Mesodermal cell (in vitro differentiated cells): ENCODE measurements at regions not wholly inside any gene's neighbourhood (a gene's known extent, or its start where the extent isn't known, plus 50 kb on each side); places are given as distances from the start of the nearest gene placed in this dataset.
"Not testable (repeated sequence)": the region's sequence is repeated elsewhere in the genome, so short reads cannot be mapped to it uniquely, and the experiment has no call there.

Source experiments
- H3K27ac ChIP-seq: 2 replicates; pipeline ENCODE4 v1.7.0; 2013; ENCODE audit warnings: mild to moderate bottlenecking, low read depth, low read length, moderate library complexity; ENCODE audit not compliant: severe bottlenecking
- H3K36me3 ChIP-seq: 2 replicates; pipeline ENCODE4 v1.7.1; 2013; ENCODE audit warnings: mild to moderate bottlenecking, low read length, moderate library complexity; ENCODE audit not compliant: control insufficient read depth, insufficient read depth
- H3K4me1 ChIP-seq: one replicate; pipeline ENCODE4 v1.7.1; 2013; ENCODE audit warnings: mild to moderate bottlenecking, low read length; ENCODE audit not compliant: insufficient read depth, control insufficient read depth, poor library complexity, severe bottlenecking
- H3K4me3 ChIP-seq: 2 replicates; pipeline ENCODE4 v1.7.0; 2013; ENCODE audit warnings: low read length, control low read depth, mild to moderate bottlenecking; ENCODE audit not compliant: insufficient read depth, poor library complexity, severe bottlenecking; ENCODE audit errors: extremely low read depth
- H3K9me3 ChIP-seq: 2 replicates; pipeline ENCODE4 v1.7.1; 2013; ENCODE audit warnings: mild to moderate bottlenecking, low read length, moderate library complexity; ENCODE audit not compliant: control insufficient read depth
- WGBS, 2 experiments: methylation state at CpG; one replicate each; pipeline ENCODE4 v1.1.5; 2013; ENCODE audit warnings: missing lambda C conversion rate in 2 of 2; ENCODE audit not compliant: insufficient coverage in 2 of 2; 5-methylcytosine and 5-hydroxymethylcytosine counted together

DNA sequence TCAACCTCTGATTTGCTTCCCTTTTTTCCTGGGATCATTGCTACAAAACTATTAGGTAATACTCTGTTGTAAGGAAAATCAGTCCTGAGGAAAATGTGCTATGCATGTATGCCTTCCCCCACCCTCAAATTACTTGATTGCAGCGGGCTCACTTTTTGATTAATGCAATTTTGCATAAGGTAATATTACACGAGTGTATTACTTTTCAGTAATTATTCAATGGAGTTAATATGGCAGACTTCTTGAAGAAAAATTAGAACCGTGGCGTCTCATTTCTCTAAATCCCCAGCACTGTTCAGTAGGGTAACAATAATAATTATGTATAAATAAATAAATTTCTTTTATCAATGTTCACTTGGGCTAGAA is 527.6 kb upstream of the FANCL start:
- H3K4me1 ChIP-seq: no peaks in the 10 kb centered on the region
- no CpG with 5 or more reads among the region's 4 CpGs for WGBS, 2 experiments
- H3K36me3 ChIP-seq: no peaks in the 10 kb centered on the region
- H3K9me3 ChIP-seq: no peaks in the 10 kb centered on the region
- no peak overlapping the region for H3K27ac ChIP-seq
- no peak overlapping the region for H3K4me3 ChIP-seq

DNA sequence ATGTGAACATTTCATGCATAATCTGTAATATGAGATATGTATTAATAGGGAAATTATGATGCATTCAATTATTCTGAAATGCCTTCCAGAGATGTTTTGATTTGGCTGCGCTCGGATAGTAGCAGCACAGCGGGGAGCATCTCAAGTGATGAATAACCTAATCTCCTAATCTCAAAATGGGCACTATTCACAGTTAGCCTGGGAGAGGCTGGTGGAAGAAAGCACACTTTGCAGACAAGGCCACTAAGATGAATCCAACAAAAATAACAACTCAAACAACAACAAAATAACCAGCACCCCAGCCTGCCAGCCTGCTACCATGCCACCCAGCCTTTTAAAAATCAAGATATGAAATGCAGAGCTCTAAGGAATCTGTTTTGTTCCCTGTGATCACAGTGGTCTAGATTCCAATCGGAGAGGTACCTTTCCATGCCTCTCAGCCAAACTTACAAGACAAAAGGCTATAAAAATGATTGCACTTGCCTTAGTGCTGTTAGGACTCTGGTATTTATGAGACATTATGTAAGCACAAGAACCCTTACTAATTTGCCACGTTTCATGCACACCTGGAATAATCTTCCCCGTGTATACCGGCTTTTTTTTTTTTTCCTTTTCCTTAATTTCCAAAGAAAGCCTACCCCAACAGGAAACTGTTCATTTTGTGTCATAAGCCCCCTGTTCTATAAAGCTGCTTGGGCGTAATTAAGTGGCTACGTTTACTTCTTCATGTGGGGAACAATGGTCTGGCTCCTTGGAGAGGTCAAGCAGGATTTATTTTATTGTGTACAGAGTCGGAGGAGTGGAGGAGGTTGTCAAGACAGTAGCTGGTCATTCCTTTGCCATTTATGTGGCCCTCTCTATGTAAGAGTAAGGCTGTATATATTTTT is 526.9 kb upstream of the FANCL start:
- 87 to 88% methylated on average over 2 to 5 of the region's 10 CpGs for WGBS, 2 experiments
- no peak overlapping the region for H3K27ac ChIP-seq

DNA sequence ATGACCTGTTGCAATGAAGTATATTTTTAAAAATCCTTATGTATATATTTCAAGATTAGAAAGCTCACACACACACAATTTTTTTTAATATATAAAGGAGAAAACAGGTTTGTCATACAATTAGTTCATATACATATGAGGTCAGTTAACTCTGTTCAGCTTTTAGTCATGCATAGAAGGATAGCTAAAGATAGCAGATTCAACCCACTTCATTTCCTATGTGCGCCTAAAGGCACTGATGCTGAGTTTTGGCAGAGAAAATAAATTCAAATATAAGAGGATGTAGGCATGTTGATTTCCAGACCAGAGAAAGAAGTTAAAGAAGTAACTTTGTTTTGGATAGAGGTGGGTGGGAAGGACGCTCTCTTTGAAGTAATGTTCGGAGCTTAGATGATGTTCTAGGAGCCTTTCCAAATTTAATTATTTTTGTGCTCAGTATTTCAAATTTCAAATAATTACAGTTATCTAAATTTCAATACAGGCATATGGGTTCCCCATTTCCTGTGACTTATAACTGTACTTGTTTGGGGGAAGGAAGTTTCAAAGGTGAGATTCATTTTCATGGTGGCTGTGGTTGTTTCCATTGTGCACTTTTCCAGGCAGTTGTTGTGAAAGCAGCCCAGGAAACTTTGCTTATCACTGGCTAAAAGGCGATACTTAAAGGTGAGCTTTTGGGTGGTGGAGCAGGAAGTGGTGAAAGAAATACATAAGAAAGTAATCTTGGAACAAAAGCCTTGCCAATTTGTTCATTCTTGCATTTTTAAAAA is 523.4 kb upstream of the FANCL start:
- 100% methylated on average over 1 of the region's 4 CpGs; no CpG with 5 or more reads in 1 of the 2 experiments for WGBS, 2 experiments

More for the DNA sequence above, 526.9 kb upstream of the FANCL start:
- no peaks in the 10 kb centered on the region for H3K36me3 ChIP-seq
- H3K9me3 ChIP-seq: no peaks in the 10 kb centered on the region
- H3K4me1 ChIP-seq: no peaks in the 10 kb centered on the region
- H3K4me3 ChIP-seq: no peak overlapping the region

DNA sequence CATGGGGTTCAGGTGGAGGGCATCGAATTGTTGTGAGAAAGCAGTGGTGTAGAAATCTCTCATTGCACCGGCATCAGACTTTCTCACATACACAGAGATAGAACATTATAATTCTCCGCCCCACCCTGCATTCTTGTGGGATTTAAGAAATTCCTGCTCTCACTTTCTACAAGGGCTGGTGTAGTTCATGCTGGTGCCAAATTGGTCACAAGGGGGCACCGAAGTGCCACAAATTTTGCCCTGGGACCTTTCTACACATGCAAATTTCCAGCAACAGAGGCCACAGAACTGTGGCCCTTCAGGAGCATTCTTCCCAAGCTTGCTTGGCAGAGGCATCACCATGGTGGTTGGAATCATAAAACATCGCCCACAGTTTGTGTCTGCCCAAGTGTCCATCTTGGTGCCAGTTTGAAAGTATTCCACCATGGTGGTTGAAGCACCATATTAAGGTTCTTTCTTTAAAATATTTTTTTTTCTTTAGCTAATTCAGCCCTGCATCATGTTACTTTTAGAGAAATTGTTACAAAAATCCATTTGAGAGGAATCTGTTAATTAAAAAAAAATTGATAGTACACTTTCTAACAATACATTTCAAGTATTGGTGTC is 521.2 kb upstream of the FANCL start:
- Histone ChIP-seq H3K36me3 (no peaks in the 10 kb centered on the region), H3K27ac (no peak overlapping the region), H3K4me1 (peaks cover 2% of the 10 kb centered on the region), H3K4me3 (no peak overlapping the region), H3K9me3 (no peaks in the 10 kb centered on the region)
- WGBS, 2 experiments: 0% methylated on average over 1 to 2 of the region's 5 CpGs

More for the DNA sequence above, 523.4 kb upstream of the FANCL start:
- no peaks in the 10 kb centered on the region for H3K9me3 ChIP-seq
- H3K36me3 ChIP-seq: no peaks in the 10 kb centered on the region
- H3K27ac ChIP-seq: no peak overlapping the region
- no peaks in the 10 kb centered on the region for H3K4me1 ChIP-seq
- no peak overlapping the region for H3K4me3 ChIP-seq

DNA sequence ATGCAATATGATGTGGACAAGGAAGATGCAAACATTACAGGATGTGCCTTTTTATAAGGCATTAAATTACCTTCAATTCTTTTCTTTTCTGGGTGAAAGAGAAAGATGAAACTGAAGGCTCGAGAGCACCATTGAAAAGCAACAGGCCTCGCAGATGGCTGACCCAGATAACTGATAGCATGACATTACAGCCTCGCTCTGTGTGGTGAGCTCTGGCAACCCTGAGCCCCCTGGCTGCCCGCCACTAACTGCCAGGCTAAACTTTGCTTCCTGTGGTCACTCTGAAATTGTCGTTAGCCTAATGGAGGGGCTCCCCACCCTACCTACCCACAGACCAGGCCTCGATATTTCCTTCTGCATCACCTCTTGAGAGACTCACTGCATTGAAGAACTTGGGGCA is 516.8 kb upstream of the FANCL start:
- Histone ChIP-seq H3K36me3 (no peaks in the 10 kb centered on the region), H3K4me3 (no peak overlapping the region), H3K27ac (no peak overlapping the region), H3K9me3 (no peaks in the 10 kb centered on the region), H3K4me1 (peaks cover 2% of the 10 kb centered on the region)
- WGBS, 2 experiments: 94 to 96% methylated on average over 5 to 6 of the region's 6 CpGs

DNA sequence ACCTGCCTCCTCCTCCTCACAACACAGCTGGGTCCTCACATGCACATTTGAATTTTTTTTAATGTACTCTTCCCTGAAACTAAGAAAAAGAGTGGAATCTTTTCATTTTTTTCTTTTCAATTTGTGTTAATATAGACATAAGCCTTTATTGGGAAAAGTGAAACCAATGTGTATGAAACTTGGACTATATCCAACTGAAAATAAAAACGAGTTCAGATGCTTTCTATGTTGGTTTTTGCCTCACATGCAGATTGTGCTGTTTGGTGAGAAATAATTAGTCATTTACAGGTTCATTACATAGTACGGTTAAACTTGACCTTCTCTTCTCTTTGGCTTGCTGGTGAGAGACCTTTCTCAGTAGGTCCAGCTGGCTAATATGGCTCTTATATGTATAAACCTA is 515.2 kb upstream of the FANCL start:
- Histone ChIP-seq H3K27ac (no peak overlapping the region), H3K4me1 (peaks cover 2% of the 10 kb centered on the region), H3K9me3 (peaks cover 8% of the 10 kb centered on the region), H3K36me3 (no peaks in the 10 kb centered on the region), H3K4me3 (no peak overlapping the region)
- WGBS, 2 experiments: 55% methylated on average over 2 of the region's 2 CpGs; no CpG with 5 or more reads in 1 of the 2 experiments

DNA sequence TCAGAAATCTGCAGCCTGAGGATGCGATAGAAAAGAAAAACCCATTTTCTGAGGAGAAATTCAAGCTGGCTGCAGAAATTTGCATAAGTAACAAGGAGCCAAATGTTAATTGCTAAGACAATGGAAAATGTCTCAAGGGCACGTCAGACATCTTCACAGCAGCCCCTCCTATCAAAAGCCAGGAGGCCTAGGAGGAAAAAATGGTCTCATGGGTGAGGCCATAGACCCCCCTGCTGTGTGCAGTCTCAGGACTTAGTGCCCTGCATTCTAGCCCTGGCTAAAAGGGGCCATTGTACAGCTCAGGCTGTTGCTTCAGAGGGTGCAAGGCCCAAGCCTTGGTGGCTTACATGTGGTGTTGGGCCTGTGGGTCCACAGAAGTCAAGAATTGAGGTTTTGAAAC is 511.4 kb upstream of the FANCL start:
- H3K36me3 ChIP-seq, H3K27ac ChIP-seq, H3K4me1 ChIP-seq, H3K9me3 ChIP-seq, H3K4me3 ChIP-seq: not testable (repeated sequence)
- WGBS, 2 experiments: 88 to 100% methylated on average over 1 of the region's 2 CpGs

DNA sequence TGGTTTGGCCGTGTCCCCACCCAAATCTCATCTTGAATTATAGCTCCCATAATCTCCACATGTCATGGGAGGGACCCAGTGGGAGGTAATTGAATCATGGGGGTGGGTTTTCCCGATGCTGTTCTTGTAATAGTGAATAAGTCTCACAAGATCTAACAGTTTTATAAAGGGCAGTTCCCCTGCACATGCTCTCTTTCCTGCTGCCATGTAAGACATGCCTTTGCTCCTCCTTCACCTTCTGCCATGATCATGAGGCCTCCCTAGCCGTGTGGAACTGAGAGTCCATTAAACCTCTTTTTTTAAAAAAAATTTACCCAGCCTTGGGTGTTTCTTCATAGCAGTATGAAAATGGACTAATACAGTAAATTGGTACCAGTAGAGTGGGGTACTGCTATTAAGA is 510.6 kb upstream of the FANCL start:
- 100% methylated on average over 1 of the region's 3 CpGs; no CpG with 5 or more reads in 1 of the 2 experiments for WGBS, 2 experiments
- not testable (repeated sequence) for H3K27ac ChIP-seq, H3K4me1 ChIP-seq, H3K4me3 ChIP-seq, H3K36me3 ChIP-seq, H3K9me3 ChIP-seq

DNA sequence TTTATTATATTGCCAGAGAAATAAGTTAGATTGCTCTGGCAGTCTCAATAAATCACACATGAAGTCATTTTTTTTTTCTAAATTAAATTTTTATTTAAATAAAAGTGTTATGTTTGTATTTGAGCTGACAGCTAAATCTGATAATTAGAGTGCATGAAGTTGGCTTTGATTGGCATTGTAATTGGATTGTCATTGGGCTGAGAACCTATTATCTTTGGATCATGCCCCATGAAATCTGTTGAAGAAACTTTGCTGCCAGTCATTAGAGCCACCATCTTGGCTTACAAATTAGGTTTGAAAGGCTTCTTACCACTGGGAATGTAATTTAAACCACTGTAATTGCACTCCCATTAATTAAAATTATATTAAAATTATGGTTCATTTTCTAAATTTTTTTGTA is 507.9 kb upstream of the FANCL start:
- Histone ChIP-seq H3K36me3 (no peaks in the 10 kb centered on the region), H3K4me1 (no peaks in the 10 kb centered on the region), H3K9me3 (peaks cover 8% of the 10 kb centered on the region), H3K4me3 (no peak overlapping the region), H3K27ac (no peak overlapping the region)

DNA sequence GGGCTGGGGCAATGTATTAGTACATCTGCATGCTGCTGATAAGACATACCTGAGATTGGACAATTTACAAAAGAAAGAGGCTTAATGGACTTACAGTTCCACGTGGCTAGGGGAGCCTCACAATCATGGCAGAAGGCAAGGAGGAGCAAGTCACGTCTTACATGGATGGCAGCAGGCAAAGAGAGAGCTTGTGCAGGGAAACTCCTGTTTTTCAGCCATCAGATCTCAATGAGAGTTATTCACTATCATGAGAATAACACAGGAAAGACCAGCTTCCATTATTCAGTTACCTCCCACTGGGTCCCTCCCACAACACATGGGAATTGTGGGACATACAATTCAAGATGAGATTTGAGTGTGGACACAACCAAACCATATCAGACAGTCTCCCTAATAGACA is 504.2 kb upstream of the FANCL start:
- not testable (repeated sequence) for H3K4me1 ChIP-seq
- 88 to 100% methylated on average over 2 of the region's 2 CpGs for WGBS, 2 experiments

More for the DNA sequence above, 504.2 kb upstream of the FANCL start:
- not testable (repeated sequence) for H3K4me3 ChIP-seq, H3K36me3 ChIP-seq, H3K27ac ChIP-seq, H3K9me3 ChIP-seq
